ENCODE measurements at regions not wholly inside any gene's neighbourhood (a gene's known extent, or its start where the extent isn't known, plus 50 kb on each side); places are given as distances from the start of the nearest gene placed in this dataset.
"Not testable (repeated sequence)": the region's sequence is repeated elsewhere in the genome, so short reads cannot be mapped to it uniquely, and the experiment has no call there.

DNA sequence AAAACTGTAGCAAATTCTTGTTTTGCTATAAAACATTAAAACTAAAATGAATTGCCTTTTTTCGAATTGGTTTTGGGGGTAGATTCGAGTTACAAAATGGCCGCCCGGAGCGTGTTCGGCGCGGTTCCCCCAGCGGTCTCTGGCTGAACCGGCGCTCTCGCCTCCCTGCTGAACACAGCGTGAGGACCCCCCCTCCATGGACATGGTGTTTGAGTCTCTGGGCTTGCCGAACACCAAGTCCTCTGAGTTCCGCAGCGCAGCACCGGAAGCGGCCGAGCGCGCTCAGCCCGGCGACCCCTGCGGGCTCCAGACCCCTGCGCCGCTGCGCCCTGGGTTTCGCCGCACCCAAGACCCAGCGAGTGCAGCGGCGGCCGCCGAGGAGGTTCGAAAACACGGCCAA lies 139.6 kb upstream of the CARMIL1 start:
- H3K27ac ChIP-seq (ENCODE audit: low read depth, low read length); FAIRE-seq; H3K79me1 ChIP-seq (ENCODE audit: low read depth, low read length); CTCF ChIA-PET (ENCODE audit: partially characterized antibody); H4K91ac ChIP-seq (replicated peaks; ENCODE audit: insufficient read length, low read length); H4K5ac ChIP-seq (ENCODE audit: insufficient read length, low read depth, low read length); H3K4me1 ChIP-seq (replicated peaks in 1 of 4; ENCODE audit: control insufficient read depth in 3 of 4, insufficient read depth in 4 of 4, low read length in 3 of 4); H3K9ac ChIP-seq (replicated peaks in 1 of 4; ENCODE audit: extremely low read depth in 1 of 4, low read depth in 3 of 4, low read length in 3 of 4); H2AFZ ChIP-seq (ENCODE audit: low read length); H2BK20ac ChIP-seq (ENCODE audit: low read length); H3K27me3 ChIP-seq (replicated peaks in 1 of 4; ENCODE audit: control insufficient read depth in 3 of 4, extremely low read depth in 1 of 4, insufficient read depth in 3 of 4, low read length in 3 of 4); H3K9me3 ChIP-seq (ENCODE audit: insufficient read depth in 2 of 2, low read depth in 1 of 2, low read length in 1 of 2); H2AK5ac ChIP-seq (ENCODE audit: low read depth, low read length); H2BK15ac ChIP-seq (ENCODE audit: low read length); POLR2A ChIA-PET (ENCODE audit: partially characterized antibody); DNase-seq (ENCODE audit: low read depth in 1 of 2, low spot score in 2 of 2); H3K4me2 ChIP-seq (ENCODE audit: insufficient read depth in 1 of 2, low read depth in 2 of 2, low read length in 2 of 2); H3K56ac ChIP-seq (replicated peaks; ENCODE audit: insufficient read length, low read depth, low read length); H3K18ac ChIP-seq (ENCODE audit: extremely low read depth, low read length); H3K14ac ChIP-seq (ENCODE audit: insufficient read length); H3K23ac ChIP-seq (ENCODE audit: insufficient read length); H2BK12ac ChIP-seq (ENCODE audit: low read depth, low read length); H3K4ac ChIP-seq (replicated peaks; ENCODE audit: insufficient read length, low read depth, low read length); H2BK120ac ChIP-seq (replicated peaks; ENCODE audit: low read depth, low read length); H3K4me3 ChIP-seq (ENCODE audit: extremely low read depth in 1 of 4, insufficient read depth in 2 of 4, low read depth in 3 of 4, low read length in 4 of 4); H3K79me2 ChIP-seq (ENCODE audit: control insufficient read depth in 1 of 2, insufficient read depth in 2 of 2, low read length in 2 of 2); H4K8ac ChIP-seq (ENCODE audit: extremely low read depth, insufficient read depth, low read length); H4K20me1 ChIP-seq (replicated peaks in 1 of 2; ENCODE audit: control insufficient read depth in 1 of 2, insufficient read depth in 2 of 2, low read length in 2 of 2); H3K36me3 ChIP-seq (ENCODE audit: control insufficient read depth in 2 of 4, insufficient read depth in 4 of 4, low read length in 3 of 4); H3K23me2 ChIP-seq (ENCODE audit: low read depth, low read length); H2BK5ac ChIP-seq (ENCODE audit: low read depth, low read length): not testable (repeated sequence)
- 90% methylated on average over 20 of the region's 36 CpGs; no CpG with 5 or more reads in 1 of the 2 experiments for WGBS, 2 experiments (ENCODE audit: extremely low coverage in 1 of 2, insufficient coverage in 1 of 2, insufficient read length in 1 of 2, insufficient replicate concordance in 2 of 2, low coverage in 1 of 2, low lambda C conversion rate in 2 of 2, missing lambda C conversion rate in 1 of 2)
- TF ChIP-seq YY1 (IDR thresholded peaks at IDR 0.05; ENCODE audit: low read depth, low read length), result peak; percentile 55; the same call in 1 of the 2 replicates

Measured in H1 (cell line).